ENCODE measurements at regions not wholly inside any gene's neighbourhood (a gene's known extent, or its start where the extent isn't known, plus 50 kb on each side); places are given as distances from the start of the nearest gene placed in this dataset.
"Not testable (repeated sequence)": the region's sequence is repeated elsewhere in the genome, so short reads cannot be mapped to it uniquely, and the experiment has no call there.

DNA sequence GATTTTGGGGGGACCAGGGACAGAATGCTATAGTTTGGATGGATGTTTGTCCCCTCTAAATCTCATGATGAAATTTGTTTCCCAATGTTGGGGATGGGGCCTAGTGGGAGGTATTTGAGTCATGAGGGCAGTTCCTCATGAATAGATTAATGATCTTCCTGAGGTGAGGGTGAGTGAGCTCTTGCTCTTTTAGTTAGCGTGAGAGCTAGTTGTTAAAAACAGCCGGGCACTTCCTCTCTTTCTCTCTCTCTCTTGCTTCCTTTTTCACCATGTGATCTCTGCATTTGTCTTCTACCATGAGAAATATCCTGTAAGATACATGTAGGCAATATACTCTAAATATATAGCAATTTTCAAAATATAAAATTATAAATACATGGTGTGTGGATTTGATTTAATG lies 290.8 kb upstream of the PCDH9 start:
- no peak for ATAC-seq

DNA sequence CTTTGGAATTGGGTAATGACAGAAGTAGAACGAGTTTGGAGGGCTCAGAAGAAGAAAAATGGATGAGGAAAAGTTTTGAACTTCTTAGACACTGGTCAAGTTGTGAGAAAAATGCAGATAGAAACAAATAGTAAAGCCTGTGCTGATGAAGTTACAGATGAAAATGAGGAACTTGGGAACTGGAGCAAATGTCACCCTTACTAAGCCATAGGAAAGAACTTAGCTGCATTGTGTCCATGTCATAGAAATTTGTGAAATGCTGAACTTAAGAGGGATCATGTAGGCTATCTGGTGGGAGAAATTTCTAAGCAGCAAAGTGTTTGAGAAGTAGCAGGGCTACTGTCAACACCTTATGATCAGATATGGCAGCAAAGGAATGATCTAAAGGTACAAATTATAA lies 289.2 kb upstream of the PCDH9 start:
- DNase-seq (ENCODE audit: low spot score) (no peak), ATAC-seq (no peak)

More for the DNA sequence above, 290.8 kb upstream of the PCDH9 start:
- no peak for DNase-seq (ENCODE audit: low spot score)

DNA sequence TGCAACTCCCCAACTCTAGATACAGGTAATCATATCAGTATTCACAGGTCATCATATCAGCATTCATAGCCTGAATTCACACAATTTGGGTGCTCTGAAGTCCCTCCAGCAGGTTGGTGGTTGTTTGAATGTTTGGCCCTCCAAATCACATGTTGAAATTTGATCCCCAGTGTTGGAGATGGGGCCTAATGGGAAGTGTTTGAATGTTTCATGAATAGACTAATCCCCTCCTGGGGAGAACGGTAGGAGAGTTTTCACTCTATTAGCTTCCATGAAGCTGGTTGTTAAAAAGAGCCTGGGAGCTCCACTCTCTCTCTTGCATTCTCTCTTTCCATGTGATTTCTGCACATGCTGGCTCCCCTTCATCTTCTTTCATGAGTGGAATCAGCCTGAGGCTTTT lies 288.6 kb upstream of the PCDH9 start:
- ATAC-seq: no peak
- no peak for DNase-seq (ENCODE audit: low spot score)

DNA sequence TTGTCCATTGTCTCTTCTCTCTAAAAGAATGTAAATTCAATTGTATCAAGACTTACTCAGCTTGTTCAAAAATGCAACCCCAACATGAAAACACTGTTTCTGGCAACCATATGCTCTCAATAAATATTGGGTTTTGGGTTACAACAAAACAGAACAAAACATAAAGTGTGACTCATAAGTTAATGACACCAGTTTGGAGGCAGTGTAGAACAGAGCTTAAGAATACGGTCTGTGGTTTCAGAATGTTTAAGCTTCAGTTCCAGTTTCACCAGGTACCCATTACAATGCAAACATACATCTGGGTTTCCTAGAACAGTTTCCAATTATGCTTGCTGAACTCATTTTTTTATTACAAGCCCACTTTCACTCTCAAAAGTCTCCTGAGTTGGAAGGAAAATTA lies 285.8 kb upstream of the PCDH9 start:
- ATAC-seq (no peak), DNase-seq (ENCODE audit: low spot score) (no peak)

DNA sequence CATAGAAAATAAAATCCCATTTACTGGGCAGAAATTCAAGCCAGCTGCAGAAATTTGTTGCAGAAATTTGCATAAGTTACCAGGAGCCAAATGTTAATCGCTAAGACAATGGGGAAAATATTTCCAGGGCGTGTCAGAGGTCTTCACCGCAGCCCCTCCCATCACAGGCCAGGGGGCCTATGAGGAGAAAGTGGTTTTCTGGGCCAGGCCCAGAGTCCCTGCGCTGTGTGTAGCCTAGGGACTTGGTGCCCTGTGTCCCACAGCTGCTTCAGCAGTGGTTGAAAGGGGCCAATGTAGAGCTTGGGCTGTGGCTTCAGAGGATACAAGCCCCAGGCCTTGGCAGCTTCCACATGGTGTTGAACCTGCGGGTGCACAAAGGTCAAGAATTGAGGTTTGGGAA lies 278.9 kb upstream of the PCDH9 start:
- DNase-seq (ENCODE audit: low spot score) (no peak), ATAC-seq (no peak)

DNA sequence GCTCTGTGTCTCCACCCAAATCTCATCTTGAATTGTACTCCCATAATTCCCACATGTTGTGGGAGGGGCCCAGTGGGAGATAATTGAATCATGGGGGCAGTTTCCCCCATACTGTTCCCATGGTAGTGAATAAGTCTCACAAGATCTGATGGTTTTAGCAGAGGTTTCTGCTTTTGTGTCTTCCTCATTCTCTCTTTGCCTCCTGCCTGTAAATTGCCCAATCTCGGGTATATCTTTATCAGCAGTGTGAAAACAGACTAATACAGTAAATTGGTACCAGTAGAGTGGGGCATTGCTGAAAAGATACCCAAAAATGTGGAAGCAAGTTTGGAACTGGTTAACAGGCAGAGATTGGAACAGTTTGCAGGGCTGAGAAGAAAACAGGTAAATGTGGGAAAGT lies 278.1 kb upstream of the PCDH9 start:
- DNase-seq (ENCODE audit: low spot score): not testable (repeated sequence)

DNA sequence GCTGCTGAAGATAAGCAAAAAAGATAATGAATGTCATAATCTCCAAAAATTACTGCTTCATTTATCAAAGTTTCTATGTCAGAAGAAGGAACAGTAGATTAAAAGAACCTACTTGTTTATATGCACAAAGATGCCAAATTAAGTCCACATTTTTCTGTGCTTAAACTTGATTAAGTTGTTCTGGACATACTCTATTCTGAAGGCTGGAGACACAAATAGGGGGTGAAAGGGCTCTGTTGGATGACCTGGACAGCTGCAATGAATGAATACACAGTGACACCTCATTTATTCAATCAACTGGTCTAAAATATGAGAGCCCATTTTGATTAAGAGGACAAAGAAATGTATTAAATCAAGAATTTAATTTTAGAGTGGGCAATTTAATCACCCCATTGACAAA lies 276.3 kb upstream of the PCDH9 start:
- ATAC-seq (no peak), DNase-seq (ENCODE audit: low spot score) (no peak)

More for the DNA sequence above, 278.1 kb upstream of the PCDH9 start:
- not testable (repeated sequence) for ATAC-seq

DNA sequence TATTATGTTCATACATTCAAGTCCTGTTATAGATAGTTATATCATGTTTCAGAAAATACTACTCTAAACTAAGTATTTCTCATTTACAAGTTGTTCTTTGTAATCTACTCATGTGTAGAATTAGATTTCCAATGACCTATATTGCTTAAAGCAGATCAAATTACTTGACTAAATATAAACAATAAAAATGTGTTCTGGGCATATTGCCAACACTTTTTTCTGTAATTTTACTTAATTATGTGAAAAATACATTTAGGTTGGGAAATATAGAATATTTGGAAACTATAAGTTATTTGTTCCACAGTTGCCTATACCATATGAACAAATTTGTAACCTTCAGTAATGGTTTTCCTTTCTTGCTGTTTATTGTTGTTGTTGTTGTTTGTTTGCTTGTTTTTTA lies 275.2 kb upstream of the PCDH9 start:
- DNase-seq (ENCODE audit: low spot score) (no peak), ATAC-seq (no peak)

DNA sequence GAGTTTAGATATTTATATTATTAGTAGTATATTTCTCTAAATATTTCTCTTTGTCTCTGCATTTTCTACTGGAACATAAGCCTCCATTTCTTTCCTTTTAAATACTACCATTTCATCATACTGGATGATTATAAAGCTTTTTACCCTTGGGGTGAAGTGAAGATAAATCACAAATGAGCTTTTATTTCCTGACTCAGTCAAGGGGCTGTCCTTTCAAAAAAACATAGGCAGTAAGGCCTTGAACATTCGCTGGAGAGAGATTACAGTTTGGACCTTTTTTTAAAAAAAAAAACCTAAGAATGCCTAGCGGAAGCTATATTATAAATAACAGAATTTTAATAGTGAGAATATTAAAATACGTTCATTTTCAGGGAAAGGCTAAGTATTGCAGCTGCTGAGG lies 268.8 kb upstream of the PCDH9 start:
- no peak for ATAC-seq

DNA sequence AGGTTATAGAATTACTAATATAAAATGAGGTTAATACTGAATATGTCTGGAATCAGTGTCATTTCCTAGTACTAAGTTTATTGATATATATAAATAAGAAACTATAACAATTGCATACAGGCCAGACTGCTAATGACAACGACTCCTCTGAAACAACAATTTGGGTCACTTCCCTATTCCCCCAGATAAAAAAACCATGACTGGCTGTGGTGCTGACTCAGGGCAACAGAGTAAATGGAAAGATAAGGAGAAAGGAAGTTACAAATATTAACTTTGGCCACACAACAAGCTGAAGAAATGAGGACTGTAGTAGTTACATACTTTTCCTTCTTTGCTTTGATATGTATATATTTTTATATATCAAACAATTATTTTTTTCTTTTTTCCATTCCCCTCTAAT lies 263.7 kb upstream of the PCDH9 start:
- ATAC-seq: no peak
- no peak for DNase-seq (ENCODE audit: low spot score)

More for the DNA sequence above, 268.8 kb upstream of the PCDH9 start:
- DNase-seq (ENCODE audit: low spot score): no peak

DNA sequence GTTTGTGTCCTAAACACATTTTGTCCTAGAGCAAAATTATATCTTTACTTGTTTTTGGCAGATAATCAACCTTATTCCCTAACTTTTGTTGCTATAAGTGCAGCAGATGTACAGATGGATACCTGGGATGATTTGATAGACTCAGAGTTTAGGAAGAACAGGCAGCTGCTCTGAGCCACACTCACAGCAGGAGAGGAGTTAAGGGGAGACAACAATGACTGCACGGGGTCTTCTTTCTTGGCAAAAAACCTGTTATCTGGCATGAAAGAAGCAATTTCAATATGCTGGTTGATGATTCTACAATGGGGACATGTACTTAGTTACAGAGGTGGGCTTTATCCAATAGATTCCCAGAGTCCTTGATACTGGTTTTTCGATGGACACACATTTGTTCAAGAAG lies 258.9 kb upstream of the PCDH9 start:
- no peak for DNase-seq (ENCODE audit: low spot score)
- ATAC-seq: no peak

DNA sequence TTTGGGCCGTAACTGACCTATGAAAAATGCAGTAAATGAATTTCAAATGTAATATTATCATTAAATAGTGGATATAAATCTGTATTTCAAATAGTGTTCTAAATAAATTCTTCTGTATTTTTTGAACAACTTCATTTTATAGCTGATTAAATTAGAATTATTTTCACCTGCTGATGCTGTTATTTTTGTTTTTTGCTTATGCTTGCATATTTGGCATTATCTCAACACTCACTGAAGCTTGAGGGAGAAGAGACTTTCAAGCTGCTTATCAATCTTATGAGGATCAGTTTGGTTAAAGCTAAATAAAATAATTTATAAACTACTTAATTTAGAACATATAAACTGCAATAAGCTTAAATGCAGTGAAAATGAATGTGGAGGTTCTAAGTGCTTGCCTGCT lies 251.3 kb upstream of the PCDH9 start:
- DNase-seq (ENCODE audit: low spot score) (no peak), ATAC-seq (no peak)

DNA sequence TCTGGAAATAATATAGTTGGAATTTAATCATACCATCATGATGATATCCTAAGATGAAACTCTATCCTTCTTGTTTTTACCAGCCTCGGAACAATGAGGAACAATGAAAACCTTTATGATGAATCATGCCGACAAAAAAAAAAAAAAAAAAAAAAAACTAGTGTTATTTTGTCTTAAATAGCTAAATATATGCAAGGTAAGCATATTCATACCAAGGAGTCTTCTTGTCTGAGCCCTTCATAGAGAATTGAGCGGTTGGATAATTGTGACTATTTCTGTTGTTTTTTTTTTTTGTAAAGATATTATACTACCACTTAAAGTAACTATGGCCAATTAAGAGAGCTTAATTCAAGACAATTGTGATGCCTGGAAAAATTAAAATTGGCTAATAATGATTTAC lies 244.0 kb upstream of the PCDH9 start:
- DNase-seq (ENCODE audit: low spot score) (no peak), ATAC-seq (no peak)

DNA sequence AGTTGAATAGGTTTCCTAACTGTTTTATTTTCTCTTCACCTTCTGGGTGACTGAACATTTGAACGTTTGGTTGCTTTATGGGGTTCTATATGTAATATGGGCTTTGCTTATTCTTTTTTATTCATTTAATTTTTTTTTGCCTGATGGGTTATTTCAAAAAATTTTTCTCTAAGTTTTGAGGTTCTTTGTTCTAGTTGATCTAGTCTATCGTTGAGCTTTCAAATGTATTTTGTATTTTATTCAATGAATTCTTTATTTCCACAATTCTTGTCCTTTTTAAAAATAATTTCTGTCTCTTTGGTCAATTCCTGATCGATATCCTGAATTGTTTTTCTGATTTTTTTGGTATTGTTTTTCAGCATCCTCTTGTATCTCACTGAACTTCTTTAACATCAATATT lies 239.5 kb upstream of the PCDH9 start:
- ATAC-seq (no peak), DNase-seq (ENCODE audit: low spot score) (no peak)

DNA sequence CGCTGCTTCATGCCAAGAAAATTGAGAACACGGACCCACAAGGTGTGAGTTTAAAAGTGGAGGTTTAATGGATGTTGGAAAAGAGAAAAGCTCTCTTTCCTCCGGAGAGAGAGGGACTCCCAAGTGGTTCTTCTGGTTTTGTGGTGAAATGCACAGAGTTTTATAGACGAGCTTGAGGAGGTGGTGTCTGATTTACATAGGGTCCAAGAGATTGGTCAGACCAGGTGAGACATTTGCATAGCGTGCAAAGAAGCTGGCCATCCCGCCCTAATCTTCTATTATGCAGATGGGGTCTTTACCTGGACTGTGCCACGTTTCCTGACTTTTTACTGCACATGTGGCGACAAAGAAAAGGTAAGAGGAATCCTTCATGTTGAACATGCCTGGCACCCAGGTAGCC lies 236.4 kb upstream of the PCDH9 start:
- DNase-seq (ENCODE audit: low spot score) (no peak), ATAC-seq (no peak)

DNA sequence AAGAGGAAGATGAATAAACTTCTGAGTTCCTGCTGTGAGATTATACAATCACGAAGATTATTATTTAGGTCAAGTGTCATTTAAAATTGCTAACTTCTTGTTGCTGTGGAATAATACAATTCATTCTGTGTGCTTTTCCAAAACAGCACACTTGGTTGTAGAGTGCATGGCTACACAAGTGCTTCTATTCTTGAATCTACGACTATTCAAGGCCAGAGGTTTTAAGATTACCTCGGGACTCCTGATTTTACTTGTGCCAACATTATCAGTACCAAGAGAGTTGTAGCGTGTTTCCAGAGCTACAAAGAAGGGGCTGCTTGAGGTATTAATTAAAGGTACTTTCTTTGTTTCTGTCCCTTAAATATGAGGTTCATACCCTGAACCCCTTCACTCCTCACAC lies 234.0 kb upstream of the PCDH9 start:
- ATAC-seq (no peak), DNase-seq (ENCODE audit: low spot score) (no peak)

DNA sequence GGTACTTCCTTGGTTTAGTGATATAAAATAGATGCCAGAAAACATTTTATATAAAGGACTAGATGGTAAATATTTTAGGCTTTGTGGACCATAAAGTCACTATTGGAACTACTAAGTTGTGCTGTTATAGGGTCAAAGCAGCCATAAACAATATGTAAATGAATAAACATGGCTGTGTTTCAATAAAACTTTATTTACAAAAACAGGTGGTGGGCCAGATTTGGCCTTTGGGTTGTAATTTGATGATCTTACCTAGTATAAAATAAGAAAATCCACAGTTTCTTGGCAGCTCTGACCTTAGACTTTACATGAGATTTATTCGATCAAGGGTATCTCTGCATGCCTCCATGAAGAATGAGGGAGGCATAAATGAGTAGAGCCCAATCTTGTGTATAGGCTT lies 232.0 kb upstream of the PCDH9 start:
- DNase-seq (ENCODE audit: low spot score): no peak
- ATAC-seq: no peak

DNA sequence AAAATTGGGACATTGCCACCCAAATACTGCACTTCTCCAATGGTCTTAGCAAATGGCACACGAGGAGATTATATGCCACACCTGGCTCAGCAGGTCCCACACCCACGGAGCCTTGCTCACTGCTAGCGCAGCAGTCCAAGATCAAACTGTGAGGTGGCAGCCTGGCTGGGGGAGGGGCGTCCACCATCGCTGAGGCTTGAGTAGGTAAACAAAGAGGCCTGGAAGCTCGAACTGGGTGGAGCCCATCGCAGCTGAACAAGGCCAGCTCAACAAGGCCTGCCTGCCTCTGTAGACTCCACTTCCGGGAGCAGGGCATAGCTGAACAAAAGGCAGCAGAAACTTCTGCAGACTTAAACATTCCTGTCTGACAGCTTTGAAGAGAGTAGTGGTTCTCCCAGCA lies 222.4 kb upstream of the PCDH9 start:
- DNase-seq (ENCODE audit: low spot score); ATAC-seq: not testable (repeated sequence)

DNA sequence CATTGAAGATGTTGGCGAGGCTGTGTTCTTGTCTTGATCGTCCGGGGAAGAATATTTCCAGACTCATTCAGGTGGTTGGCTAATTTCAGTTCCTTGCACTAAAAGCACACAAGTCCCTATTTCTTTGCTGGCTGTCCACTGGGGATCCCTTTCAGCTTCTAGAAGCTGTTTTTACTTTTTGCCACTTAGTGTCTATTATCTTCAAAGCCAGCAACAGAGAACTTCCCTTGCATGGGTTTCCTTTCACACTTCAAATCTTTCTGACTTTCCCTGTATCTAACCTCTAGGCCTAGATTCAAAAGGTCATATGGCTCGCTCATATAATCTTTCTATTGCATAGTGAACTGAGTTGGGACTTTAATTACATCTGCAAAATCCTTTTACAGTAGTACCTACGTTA lies 215.3 kb upstream of the PCDH9 start:
- ATAC-seq: no peak
- DNase-seq (ENCODE audit: low spot score): no peak

DNA sequence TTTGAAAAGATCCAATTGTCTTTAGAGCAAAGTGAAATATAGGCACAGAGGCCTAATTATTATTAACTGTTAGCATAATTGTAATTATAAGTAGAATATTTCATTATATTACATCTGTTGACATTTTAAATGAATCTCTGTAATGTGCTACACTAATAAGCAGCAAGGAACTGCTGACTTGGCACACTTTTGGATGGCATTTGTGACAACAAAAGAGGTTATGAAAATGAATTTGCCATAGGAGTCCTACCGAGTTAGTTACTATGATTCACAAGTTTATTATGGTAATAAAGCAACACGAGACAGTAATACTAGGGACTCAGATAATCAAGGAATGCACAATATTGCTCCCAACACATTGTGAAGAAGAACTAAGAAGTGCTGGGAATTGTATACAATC lies 213.8 kb upstream of the PCDH9 start:
- DNase-seq (ENCODE audit: low spot score) (no peak), ATAC-seq (no peak)

DNA sequence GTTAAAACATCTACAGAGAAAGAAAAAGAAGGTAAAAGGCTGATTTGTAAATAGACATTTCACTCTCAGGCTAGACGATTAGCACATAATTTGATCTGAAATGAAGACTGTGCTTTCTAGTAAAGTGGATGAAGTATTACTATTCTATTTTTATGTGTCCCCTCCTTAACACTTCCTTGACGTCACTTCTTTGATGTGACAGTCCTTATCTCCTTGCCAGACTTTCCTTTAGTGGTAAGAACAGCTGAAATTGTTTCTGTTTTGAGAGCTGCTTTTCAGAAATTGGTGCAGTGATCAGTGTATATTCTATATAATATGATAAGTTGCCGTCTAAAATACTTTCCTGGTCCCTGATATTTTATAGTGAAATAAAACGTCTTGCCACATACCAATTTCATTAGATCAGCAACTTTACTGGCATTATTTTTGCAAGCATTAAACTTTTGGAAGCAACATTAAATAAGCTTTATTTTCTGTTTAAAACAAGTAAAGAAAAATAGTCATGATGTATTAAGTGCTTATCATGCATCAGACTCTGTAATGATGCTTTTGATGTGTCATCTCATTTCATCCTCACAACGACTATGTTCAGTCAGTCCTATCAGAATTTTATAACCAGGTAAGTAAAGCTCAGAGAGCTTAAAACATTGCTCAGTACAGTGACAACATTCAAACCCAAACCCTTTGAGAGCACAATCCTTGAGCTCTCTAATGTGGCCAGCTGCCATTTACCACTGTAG lies 210.3 kb upstream of the PCDH9 start:
- ATAC-seq (no peak), DNase-seq (ENCODE audit: low spot score) (no peak)

DNA sequence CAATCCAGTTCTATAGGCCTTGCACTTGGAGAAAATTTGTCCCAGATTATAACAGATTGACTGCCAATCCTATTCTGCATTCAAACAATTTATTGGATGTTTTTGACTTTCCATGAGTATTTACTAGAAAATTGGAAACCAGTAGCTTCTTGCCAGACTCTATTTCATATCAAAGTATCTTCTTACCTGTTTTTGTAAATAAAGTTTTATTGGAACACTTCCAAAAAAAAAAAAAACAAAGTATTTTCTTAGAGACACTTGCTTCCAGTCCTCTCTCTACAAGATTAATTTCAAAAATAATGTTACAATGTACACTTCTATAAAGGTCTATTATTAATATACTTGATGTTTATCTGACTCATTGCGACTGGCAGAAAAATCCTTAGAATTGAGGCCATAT lies 209.2 kb upstream of the PCDH9 start:
- no peak for DNase-seq (ENCODE audit: low spot score)
- no peak for ATAC-seq

DNA sequence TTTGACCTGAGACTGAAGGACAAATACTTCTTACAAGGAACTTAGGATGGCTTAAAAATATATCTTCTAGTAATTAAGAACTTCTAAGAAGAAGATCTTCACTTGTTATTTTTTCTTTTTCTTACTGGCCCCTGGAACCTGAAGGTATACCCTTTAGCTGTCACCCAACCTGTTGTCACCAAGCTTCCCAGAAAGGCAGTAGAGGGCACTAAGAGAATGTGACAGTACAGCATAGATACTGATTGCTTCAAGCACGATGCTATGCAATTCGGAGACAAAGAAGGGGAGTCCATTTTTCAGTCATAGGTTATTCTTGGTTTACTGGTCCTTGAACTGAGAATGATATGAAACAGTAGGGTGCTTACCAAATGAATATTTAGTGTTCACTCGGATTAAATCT lies 208.3 kb upstream of the PCDH9 start:
- ATAC-seq: no peak
- DNase-seq (ENCODE audit: low spot score): no peak

Data from left lobe of liver (tissue), 2 donors.